HAP-1 (cell line): ENCODE measurements at regions not wholly inside any gene's neighbourhood (a gene's known extent, or its start where the extent isn't known, plus 50 kb on each side); places are given as distances from the start of the nearest gene placed in this dataset.

Experiments
- DNase-seq, 2 experiments: peaks; one replicate each; pipeline ENCODE4 v3.0.0-alpha.2; 2016 to 2020; ENCODE audit warnings: low spot score in 2 of 2
- H3K27me3 ChIP-seq: fragments of 250-450 bp; sonication (Bioruptor Pico); 2 replicates; pipeline ENCODE4 v1.5.1; 2020; ENCODE audit warnings: low read depth, mild to moderate bottlenecking, moderate library complexity
- H3K36me3 ChIP-seq: fragments of 250-450 bp; sonication (Bioruptor Pico); replicated peaks from 2 replicates; pipeline ENCODE4 v1.5.1; 2020; ENCODE audit warnings: mild to moderate bottlenecking
- H3K4me1 ChIP-seq: fragments of 250-450 bp; sonication (Bioruptor Pico); 2 replicates; pipeline ENCODE4 v1.5.1; 2020; ENCODE audit warnings: mild to moderate bottlenecking
- H3K4me3 ChIP-seq: fragments of 250-450 bp; sonication (Bioruptor Pico); 2 replicates; pipeline ENCODE4 v1.5.1; 2020; ENCODE audit warnings: mild to moderate bottlenecking, moderate library complexity
- H3K9me3 ChIP-seq: fragments of 250-450 bp; sonication (Bioruptor Pico); 2 replicates; pipeline ENCODE4 v1.5.1; 2020; ENCODE audit warnings: mild to moderate bottlenecking, moderate library complexity
- in situ Hi-C: fragments of 300-500 bp; cut with MboI; formaldehyde crosslinking; loops from 3 replicates; pipeline ENCODE4 v1.14.3; 2020; ENCODE audit warnings: low sequenced_read_pairs, inconsistent platforms, mixed read lengths

DNA sequence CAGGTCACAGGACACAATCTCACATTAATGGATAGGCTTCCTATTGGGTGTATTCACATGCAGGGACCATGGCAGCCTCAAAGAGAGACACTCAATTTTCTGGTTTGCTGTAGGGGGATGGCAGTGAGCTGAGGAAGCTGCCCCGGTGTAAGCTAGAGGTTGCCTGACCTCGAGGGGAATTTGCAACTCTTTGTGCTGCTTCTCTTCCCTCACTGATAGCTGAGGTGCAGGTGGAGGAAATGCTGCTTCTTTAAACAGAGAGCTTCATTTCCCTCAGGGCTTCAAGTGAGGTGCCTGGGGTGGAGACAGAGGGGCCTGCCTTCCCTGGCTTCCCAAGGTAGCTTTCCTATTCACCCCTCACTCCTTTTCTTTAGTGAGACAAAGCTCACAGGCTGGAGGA is 151.9 kb downstream of the CD83 start:
- DNase-seq = no peak
- H3K9me3 ChIP-seq = no peaks in the 10 kb centered on the region
- no peak overlapping the region for H3K4me3 ChIP-seq
- H3K4me1 ChIP-seq = no peaks in the 10 kb centered on the region
- in situ Hi-C loops = no loop called here
- H3K36me3 ChIP-seq = no peaks in the 10 kb centered on the region
- H3K27me3 ChIP-seq = no peaks in the 10 kb centered on the region

- no peaks in the 10 kb centered on the region for H3K4me1 ChIP-seq
- in situ Hi-C loops = no loop called here
- no peaks in the 10 kb centered on the region for H3K36me3 ChIP-seq
- no peak for DNase-seq
- H3K4me3 ChIP-seq = no peak overlapping the region
- no peaks in the 10 kb centered on the region for H3K27me3 ChIP-seq
- no peaks in the 10 kb centered on the region for H3K9me3 ChIP-seq
These were observed 152.7 kb downstream of the CD83 start for GRCh38 chr6:14270142-14270893.

- Histone ChIP-seq H3K4me1 (no peaks in the 10 kb centered on the region), H3K36me3 (no peaks in the 10 kb centered on the region), H3K27me3 (no peaks in the 10 kb centered on the region), H3K4me3 (no peak overlapping the region), H3K9me3 (no peaks in the 10 kb centered on the region)
- in situ Hi-C loops = no loop called here
- DNase-seq = no peak
These were observed 153.6 kb downstream of the CD83 start for GRCh38 chr6:14270925-14271788.

GRCh38 chr6:14271789-14272736 is 154.5 kb downstream of the CD83 start:
- H3K27me3 ChIP-seq = no peaks in the 10 kb centered on the region
- H3K4me3 ChIP-seq = no peak overlapping the region
- in situ Hi-C loops = no loop called here
- H3K36me3 ChIP-seq = no peaks in the 10 kb centered on the region
- H3K4me1 ChIP-seq = no peaks in the 10 kb centered on the region
- no peaks in the 10 kb centered on the region for H3K9me3 ChIP-seq
- no peak for DNase-seq

DNA sequence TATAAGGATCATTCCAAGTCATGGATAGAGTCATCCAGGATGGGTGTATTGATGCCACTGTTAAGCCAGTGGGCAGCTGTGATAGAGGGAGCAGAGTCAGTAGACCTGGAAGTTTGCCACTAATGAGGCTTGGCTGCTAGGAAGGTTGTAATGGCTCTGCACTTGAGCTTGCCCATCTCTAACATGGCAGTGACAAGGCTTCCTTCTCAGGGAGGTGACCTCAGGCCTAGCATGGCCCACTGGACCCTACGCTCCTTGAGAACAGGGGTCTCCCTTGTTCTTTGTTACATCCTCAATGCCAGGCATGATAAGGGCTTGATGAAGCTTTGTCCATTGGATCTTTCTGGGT is 155.1 kb downstream of the CD83 start:
- no peak for DNase-seq
- H3K4me1 ChIP-seq = no peaks in the 10 kb centered on the region
- in situ Hi-C loops = no loop called here

GRCh38 chr6:14273191-14273590 is 155.6 kb downstream of the CD83 start:
- Histone ChIP-seq H3K27me3 (no peaks in the 10 kb centered on the region), H3K9me3 (no peaks in the 10 kb centered on the region), H3K36me3 (no peaks in the 10 kb centered on the region), H3K4me1 (no peaks in the 10 kb centered on the region), H3K4me3 (no peak overlapping the region)
- in situ Hi-C loops = no loop called here
- DNase-seq = no peak

More for the DNA sequence above, 155.1 kb downstream of the CD83 start:
- Histone ChIP-seq H3K36me3 (no peaks in the 10 kb centered on the region), H3K27me3 (no peaks in the 10 kb centered on the region), H3K9me3 (no peaks in the 10 kb centered on the region), H3K4me3 (no peak overlapping the region)

GRCh38 chr6:14274016-14274415 is 156.4 kb downstream of the CD83 start:
- no peak for DNase-seq
- no peaks in the 10 kb centered on the region for H3K9me3 ChIP-seq
- no peaks in the 10 kb centered on the region for H3K27me3 ChIP-seq
- no peak overlapping the region for H3K4me3 ChIP-seq
- no peaks in the 10 kb centered on the region for H3K4me1 ChIP-seq
- no peaks in the 10 kb centered on the region for H3K36me3 ChIP-seq
- in situ Hi-C loops = no loop called here

- H3K9me3 ChIP-seq = no peaks in the 10 kb centered on the region
- H3K36me3 ChIP-seq = no peaks in the 10 kb centered on the region
- in situ Hi-C loops = no loop called here
- no peak overlapping the region for H3K4me3 ChIP-seq
- H3K4me1 ChIP-seq = no peaks in the 10 kb centered on the region
- DNase-seq = no peak
- H3K27me3 ChIP-seq = no peaks in the 10 kb centered on the region
These were observed 157.2 kb downstream of the CD83 start for GRCh38 chr6:14274546-14275492.

DNA sequence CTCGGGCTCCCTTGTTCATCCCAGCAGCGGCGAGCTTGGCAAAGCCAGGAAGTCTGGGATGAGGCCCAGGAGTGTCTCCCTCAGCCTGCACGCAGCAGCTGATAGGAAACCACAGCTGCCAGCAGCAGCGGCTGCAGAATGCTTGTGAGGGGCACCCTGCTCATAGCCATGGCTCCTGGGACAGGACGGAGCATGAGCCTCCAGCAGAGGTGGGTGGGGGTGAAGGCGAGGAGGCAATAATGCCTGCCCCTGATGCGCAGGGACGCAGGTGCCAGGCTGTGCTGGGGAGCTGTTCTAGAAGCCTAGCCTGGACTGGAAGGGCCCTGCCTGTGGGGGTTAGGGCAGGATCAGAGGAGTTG is 157.9 kb downstream of the CD83 start:
- no peaks in the 10 kb centered on the region for H3K4me1 ChIP-seq
- H3K36me3 ChIP-seq = no peaks in the 10 kb centered on the region
- H3K9me3 ChIP-seq = no peaks in the 10 kb centered on the region
- in situ Hi-C loops = no loop called here
- H3K27me3 ChIP-seq = no peaks in the 10 kb centered on the region
- no peak overlapping the region for H3K4me3 ChIP-seq
- no peak for DNase-seq

GRCh38 chr6:14276071-14276470 is 158.5 kb downstream of the CD83 start:
- no peaks in the 10 kb centered on the region for H3K9me3 ChIP-seq
- in situ Hi-C loops = no loop called here
- H3K4me1 ChIP-seq = no peaks in the 10 kb centered on the region
- H3K36me3 ChIP-seq = no peaks in the 10 kb centered on the region
- no peak overlapping the region for H3K4me3 ChIP-seq
- H3K27me3 ChIP-seq = no peaks in the 10 kb centered on the region
- no peak for DNase-seq

DNA sequence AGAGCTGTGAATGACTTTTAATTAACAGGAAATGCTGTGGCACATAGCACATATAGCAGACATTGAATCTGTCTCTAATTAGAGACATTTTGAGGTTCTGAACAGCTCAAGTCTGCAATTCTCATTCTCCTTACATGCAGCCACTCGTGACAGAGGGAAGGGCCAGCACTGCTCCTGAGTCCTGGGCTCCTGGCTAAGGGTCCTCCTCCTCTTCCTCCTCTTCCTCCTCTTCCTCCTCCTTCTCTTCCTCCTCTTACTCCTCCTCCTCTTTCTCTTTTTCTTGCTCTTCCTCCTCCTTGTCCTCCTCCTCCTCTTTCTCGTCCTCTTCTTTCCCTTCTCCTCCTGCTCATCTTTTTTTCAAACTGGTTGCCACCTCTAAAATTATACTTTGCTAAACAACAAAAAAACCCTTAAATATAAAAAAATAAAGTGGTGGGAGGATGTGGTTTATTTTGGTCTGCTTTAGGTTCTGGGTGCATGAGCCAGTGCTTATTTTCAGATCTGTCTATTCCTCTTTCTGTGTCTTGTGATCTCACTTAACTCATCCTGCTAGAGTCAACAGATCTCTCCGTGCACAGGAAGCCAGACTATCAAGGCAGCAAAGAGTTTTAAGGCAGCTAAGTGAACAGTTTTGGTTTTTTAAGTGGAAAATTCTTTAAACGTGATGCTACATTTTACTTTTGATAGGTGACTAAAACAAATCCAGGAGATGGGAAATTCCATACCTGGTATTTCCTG is 159.3 kb downstream of the CD83 start:
- Histone ChIP-seq H3K9me3 (no peaks in the 10 kb centered on the region), H3K27me3 (no peaks in the 10 kb centered on the region), H3K4me3 (no peak overlapping the region), H3K4me1 (no peaks in the 10 kb centered on the region), H3K36me3 (no peaks in the 10 kb centered on the region)
- in situ Hi-C loops = no loop called here
- DNase-seq = no peak

- H3K4me3 ChIP-seq = no peak overlapping the region
These were observed 159.9 kb downstream of the CD83 start for GRCh38 chr6:14277405-14277930.

More at GRCh38 chr6:14277405-14277930, 159.9 kb downstream of the CD83 start:
- in situ Hi-C loops = no loop called here
- DNase-seq = no peak
- Histone ChIP-seq H3K27me3 (no peaks in the 10 kb centered on the region), H3K9me3 (no peaks in the 10 kb centered on the region), H3K4me1 (no peaks in the 10 kb centered on the region), H3K36me3 (no peaks in the 10 kb centered on the region)
